ENCODE measurements at regions not wholly inside any gene's neighbourhood (a gene's known extent, or its start where the extent isn't known, plus 50 kb on each side); places are given as distances from the start of the nearest gene placed in this dataset.
"Not testable (repeated sequence)": the region's sequence is repeated elsewhere in the genome, so short reads cannot be mapped to it uniquely, and the experiment has no call there.

- no peak for DNase-seq
Measured at GRCh38 chr14:89078021-89078795, 253.8 kb downstream of the TTC8 start.

- DNase-seq: no peak
Measured at GRCh38 chr14:89085231-89085731, 260.8 kb downstream of the TTC8 start.

- no peak for DNase-seq
Measured at GRCh38 chr14:89085737-89086382, 261.4 kb downstream of the TTC8 start.

GRCh38 chr14:89088530-89088929 is 264.1 kb downstream of the TTC8 start:
- no peak for DNase-seq

- no peak for DNase-seq
Measured at GRCh38 chr14:89089330-89089729, 264.9 kb downstream of the TTC8 start.

- DNase-seq: no peak
Measured at GRCh38 chr14:89091781-89092180, 267.3 kb downstream of the TTC8 start.

GRCh38 chr14:89093083-89093730 is 268.8 kb downstream of the TTC8 start:
- no peak for DNase-seq

GRCh38 chr14:89095036-89095435 is 270.6 kb downstream of the TTC8 start:
- no peak for DNase-seq

- DNase-seq: no peak
Measured at GRCh38 chr14:89096946-89097345, 272.5 kb downstream of the TTC8 start.

GRCh38 chr14:89098254-89098653 is 273.8 kb downstream of the TTC8 start:
- DNase-seq: no peak

- DNase-seq: not testable (repeated sequence)
Measured at GRCh38 chr14:89104171-89104817, 279.8 kb downstream of the TTC8 start.

GRCh38 chr14:89104861-89105260 is 280.4 kb downstream of the TTC8 start:
- not testable (repeated sequence) for DNase-seq

Measured in suppressor macrophage treated with lipopolysaccharide for 1 hour (primary cell).